GM12891 (cell line): ENCODE measurements at regions not wholly inside any gene's neighbourhood (a gene's known extent, or its start where the extent isn't known, plus 50 kb on each side); places are given as distances from the start of the nearest gene placed in this dataset.

Experiments used
- PAX5 ChIP-seq: IDR thresholded peaks from 2 replicates; pipeline ENCODE4 v1.6.1; 2011; ENCODE audit warnings: low read length, moderate library complexity, mild to moderate bottlenecking; ENCODE audit not compliant: insufficient read depth, severe bottlenecking
- POLR2A ChIP-seq: IDR thresholded peaks from 2 replicates; pipeline ENCODE4 v1.6.1; 2011; ENCODE audit warnings: low read depth, low read length, control low read depth
- POLR2AphosphoS5 ChIP-seq: IDR thresholded peaks from 2 replicates; pipeline ENCODE4 v1.6.1; 2011; ENCODE audit warnings: low read depth, low read length, control low read depth
- POU2F2 ChIP-seq: IDR thresholded peaks from 2 replicates; pipeline ENCODE4 v1.6.1; 2011; ENCODE audit warnings: low read depth, mild to moderate bottlenecking, control low read depth, low read length, moderate library complexity
- SPI1 ChIP-seq: IDR thresholded peaks from 2 replicates; pipeline ENCODE4 v1.6.1; 2011; ENCODE audit warnings: low read depth, low read length, control low read depth
- TAF1 ChIP-seq: IDR thresholded peaks from 2 replicates; pipeline ENCODE4 v1.6.1; 2011; ENCODE audit warnings: low read depth, low read length, control low read depth

- no peak for TF ChIP-seq SPI1
- TF ChIP-seq POLR2A, result no peak
- no peak for TF ChIP-seq POLR2AphosphoS5
- no peak for TF ChIP-seq PAX5
- no peak for TF ChIP-seq TAF1
- no peak for TF ChIP-seq POU2F2
These were observed 171.7 kb downstream of the ANKRD30B start for GRCh38 chr18:14919666-14920065.
